PC-9 (cell line): ENCODE measurements at regions not wholly inside any gene's neighbourhood (a gene's known extent, or its start where the extent isn't known, plus 50 kb on each side); places are given as distances from the start of the nearest gene placed in this dataset.

Experiments
- EZH2 ChIP-seq: fragments of 200-600 bp; sonication (generic); IDR thresholded peaks from 2 replicates; pipeline ENCODE4 v1.8.0; 2017; ENCODE audit warnings: antibody characterized with exemption, low read depth
- TF ChIP-seq, protein P1 (sequence below): fragments of 200-600 bp; sonication (generic); conservative IDR thresholded peaks from 2 replicates; pipeline ENCODE4 v1.6.1; 2017; ENCODE audit warnings: mixed run types, antibody characterized with exemption, mild to moderate bottlenecking, moderate library complexity

GRCh38 chr4:131764730-131765129, 1384.4 kb upstream of the PCDH10 start:
- TF ChIP-seq, protein P1, sequence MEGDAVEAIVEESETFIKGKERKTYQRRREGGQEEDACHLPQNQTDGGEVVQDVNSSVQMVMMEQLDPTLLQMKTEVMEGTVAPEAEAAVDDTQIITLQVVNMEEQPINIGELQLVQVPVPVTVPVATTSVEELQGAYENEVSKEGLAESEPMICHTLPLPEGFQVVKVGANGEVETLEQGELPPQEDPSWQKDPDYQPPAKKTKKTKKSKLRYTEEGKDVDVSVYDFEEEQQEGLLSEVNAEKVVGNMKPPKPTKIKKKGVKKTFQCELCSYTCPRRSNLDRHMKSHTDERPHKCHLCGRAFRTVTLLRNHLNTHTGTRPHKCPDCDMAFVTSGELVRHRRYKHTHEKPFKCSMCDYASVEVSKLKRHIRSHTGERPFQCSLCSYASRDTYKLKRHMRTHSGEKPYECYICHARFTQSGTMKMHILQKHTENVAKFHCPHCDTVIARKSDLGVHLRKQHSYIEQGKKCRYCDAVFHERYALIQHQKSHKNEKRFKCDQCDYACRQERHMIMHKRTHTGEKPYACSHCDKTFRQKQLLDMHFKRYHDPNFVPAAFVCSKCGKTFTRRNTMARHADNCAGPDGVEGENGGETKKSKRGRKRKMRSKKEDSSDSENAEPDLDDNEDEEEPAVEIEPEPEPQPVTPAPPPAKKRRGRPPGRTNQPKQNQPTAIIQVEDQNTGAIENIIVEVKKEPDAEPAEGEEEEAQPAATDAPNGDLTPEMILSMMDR: no peak
- TF ChIP-seq EZH2: no peak
